ENCODE measurements at regions not wholly inside any gene's neighbourhood (a gene's known extent, or its start where the extent isn't known, plus 50 kb on each side); places are given as distances from the start of the nearest gene placed in this dataset.
"Not testable (repeated sequence)": the region's sequence is repeated elsewhere in the genome, so short reads cannot be mapped to it uniquely, and the experiment has no call there.

DNA sequence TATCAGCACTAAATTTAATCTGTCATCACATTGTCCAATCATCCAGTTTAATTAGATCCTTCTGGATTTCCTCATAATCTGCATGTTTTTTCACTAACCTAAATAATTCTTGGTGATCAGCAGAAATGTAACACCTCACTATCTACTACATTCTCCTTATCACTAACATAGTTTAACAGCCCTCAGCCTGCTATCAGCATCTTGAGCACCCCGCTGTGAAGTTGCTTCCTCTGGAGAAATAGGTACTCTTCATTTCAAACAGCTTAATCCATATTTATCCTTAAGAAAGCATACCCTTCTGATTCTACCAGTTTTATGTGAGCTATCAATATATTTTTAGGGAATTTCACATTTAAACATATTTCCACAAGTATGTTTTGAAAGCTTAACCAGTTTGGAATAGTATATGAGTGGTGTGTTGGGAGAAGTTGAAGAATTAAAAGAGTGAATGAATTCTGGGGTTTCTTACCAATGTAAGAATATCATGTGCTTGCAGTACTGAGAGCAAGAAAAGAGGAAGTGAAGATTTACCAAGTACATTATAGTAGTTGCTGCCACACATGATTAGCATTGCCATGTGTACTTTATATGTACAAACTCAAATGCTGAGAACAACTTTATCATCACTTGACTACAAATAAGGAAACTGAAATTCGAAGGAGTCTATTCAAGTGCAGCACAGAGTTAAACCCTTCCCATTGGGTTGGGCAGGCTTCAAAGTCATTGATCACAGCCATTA is 771.1 kb upstream of the ADGRL4 start:
- no peak for DNase-seq

DNA sequence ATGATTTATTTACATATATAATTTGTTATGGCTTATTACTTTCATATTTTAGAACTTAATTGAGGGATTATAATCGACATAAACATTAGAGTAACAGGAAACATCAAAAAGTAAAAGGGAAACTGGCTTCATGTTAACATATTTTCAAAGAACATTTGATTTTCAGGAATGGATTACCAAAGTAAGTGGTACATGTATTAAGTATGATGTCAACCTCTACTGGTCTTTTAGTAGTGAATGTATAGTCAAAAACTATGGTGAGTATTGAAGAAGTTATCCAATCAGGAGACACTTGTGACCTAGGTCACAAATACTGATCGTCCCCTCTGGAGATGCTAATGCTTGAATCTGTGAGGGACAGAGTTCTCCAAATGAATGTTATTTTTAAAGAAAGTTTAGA is 768.9 kb upstream of the ADGRL4 start:
- DNase-seq: no peak

DNA sequence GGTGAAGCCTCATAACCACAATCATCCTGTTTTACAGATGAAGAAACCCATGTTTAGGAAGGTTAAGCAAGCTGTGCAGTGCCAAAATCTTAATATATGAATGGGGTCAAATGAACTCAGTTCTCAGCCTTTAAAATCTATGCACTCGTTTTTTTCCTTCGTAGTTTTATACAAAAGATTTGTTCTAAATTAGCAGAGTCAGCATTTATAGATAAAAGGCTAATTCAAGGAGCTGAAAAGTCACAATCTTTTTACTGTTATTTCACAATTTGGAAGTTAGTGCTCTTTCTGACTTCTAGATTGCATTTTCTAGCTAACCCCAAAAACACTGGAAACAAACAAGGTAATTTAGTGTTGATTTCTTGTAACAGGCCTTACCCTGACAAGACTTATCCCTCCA is 766.9 kb upstream of the ADGRL4 start:
- DNase-seq: no peak

DNA sequence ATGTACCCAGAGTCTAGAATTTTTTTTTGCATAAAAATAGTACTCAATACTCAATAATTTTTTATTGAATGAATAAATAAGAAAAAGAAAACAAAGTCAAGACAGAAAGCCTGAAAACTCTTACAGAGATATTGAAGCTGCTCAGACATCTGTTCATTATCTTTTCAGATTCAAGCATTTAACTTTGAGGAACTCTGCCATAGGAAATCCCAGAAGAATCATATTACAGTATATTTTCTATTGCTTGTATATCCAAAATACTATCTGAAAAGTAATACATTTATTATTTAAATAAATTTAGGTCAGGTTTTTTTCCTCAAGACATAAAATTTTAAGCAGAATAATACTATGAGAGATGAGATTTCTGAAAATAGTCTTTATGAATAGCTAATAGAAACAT is 755.9 kb upstream of the ADGRL4 start:
- DNase-seq: no peak

DNA sequence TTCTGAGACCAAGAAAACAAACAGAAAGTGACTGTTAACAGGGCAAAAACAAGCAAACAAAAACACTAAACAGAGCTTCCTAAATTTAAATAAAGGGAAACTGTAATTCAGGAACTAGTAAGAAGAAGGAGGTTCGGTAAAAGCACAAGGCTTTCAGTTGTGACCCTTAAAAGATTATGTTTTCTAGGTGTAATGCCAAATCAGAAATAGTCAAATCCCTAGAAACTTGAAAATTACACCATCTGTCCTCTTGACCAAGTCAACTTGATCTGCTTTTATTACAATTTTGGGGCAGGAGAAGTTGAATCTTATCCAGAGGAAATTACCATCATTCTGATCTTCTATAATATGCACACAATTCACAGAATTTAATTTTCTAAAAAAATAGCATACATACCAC is 754.0 kb upstream of the ADGRL4 start:
- DNase-seq: no peak

- no peak for DNase-seq
Measured at GRCh38 chr1:79749607-79750006, 743.1 kb upstream of the ADGRL4 start.

- DNase-seq: peak; percentile 58
Measured at GRCh38 chr1:79745929-79746328, 739.4 kb upstream of the ADGRL4 start.

DNA sequence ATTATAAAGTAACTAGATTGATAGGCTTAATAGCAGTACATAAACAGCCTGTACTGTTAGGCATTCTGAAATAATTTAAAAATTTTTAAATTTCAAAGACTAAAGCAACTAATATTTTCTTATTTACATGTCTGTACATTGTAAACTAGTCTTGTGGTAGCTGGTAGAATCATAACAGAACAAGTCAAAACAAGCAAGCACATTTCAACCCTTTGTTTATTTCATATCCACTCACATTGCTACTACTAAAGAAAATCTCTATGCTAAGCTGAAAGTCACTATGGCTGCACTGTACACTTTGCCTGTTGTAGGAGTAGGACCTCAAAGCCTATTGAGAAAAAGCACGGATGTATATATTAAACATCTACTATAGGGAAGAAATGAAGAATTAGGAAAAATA is 738.2 kb upstream of the ADGRL4 start:
- no peak for DNase-seq

- DNase-seq: no peak
Measured at GRCh38 chr1:79741720-79742421, 735.3 kb upstream of the ADGRL4 start.

- no peak for DNase-seq
Measured at GRCh38 chr1:79738101-79738500, 731.6 kb upstream of the ADGRL4 start.

GRCh38 chr1:79737193-79737592 is 730.7 kb upstream of the ADGRL4 start:
- no peak for DNase-seq

DNA sequence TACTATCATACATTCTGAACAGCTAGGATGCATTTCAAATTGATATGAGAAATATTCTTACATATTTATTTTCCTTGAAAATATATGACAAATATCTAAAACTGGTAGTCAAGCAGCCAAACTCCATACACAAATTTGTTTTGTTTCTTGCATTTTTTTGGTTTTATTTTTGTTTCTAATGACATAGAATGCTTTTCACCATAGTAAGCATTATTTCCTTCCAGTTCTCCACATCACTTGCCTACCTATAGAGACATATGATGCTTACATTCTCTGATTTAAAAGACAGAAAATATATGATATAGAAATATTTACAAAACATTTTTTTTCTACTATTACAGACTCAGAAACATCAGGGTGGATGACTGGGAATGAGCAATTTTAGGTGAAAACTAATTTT is 726.4 kb upstream of the ADGRL4 start:
- DNase-seq: no peak

DNA sequence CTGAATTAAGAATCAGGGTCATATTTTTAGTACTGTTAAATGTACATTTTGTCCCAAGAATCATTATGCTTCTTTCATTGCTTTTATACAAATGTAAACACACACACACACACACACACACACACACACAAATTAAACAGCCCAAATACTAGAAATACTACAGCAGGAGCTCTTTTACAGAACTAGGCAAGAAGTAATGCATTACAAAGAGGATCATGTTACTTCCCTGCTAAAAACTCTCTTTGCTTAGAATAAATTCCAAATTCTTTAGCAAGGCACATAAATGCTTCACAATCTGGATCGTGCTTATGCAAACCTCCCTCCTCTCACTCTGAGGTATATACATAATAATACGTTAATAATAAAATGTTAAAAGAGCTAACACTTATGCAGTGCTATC is 720.4 kb upstream of the ADGRL4 start:
- DNase-seq: no peak

DNA sequence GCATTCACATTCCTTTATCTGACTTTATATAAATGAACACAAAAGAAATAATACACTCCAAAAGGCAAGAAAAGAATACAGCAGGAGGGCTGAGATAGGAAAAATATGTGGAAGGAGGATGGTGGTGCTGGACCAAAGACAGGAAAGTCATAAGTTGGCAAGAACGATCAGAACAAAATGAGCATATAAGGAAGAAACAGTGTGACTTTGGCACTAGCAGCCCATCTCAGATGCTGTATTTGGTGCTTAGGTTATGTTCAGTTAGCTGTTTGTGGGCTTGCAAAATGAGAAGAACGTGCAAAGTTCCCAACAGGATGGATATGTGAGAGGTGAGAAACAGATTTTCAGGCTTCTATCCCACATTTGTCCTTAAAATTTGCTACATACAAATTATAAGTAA is 719.8 kb upstream of the ADGRL4 start:
- no peak for DNase-seq

GRCh38 chr1:79716447-79716846 is 709.9 kb upstream of the ADGRL4 start:
- no peak for DNase-seq

GRCh38 chr1:79714664-79715063 is 708.1 kb upstream of the ADGRL4 start:
- DNase-seq: no peak

DNA sequence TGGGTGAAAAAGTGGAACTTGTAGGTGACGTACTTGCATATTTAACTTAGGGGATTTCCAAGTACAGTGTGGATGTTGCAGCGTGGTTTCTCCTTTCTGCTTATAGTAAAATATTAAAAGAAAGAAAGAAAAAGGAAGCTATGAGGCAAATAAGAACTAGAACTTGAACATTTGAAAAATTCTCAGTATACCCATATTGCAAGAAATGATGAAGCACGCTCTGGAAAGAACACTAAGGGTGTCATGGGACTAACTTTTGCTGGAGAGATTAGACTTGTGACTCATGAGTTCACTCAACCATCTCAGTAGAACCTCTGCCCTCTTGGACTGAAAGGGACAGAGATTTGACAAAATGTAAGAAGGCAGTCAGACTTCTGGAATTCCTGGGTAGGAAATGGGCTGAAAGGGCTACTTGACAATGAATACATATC is 704.5 kb upstream of the ADGRL4 start:
- no peak for DNase-seq

- no peak for DNase-seq
Measured at GRCh38 chr1:79708646-79709265, 702.2 kb upstream of the ADGRL4 start.

- DNase-seq: no peak
Measured at GRCh38 chr1:79705218-79705617, 698.7 kb upstream of the ADGRL4 start.

DNA sequence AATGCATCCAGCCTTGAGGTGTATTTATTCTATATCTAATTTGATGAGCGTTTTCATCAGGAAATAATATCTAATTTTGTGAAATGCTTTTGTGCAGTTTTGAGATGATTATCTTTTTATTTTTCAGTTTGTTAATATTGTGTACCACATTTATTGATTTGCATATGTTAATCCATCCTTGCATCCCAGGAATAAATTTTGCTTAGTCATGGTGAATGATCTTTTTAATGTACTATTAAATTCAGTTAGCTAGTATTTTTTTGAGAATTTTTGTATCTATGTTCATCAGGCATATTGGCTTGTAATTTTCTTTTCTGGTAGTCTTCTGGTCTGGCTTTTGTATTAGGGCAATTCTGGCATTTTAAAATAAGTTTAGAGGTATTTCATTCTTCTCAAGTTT is 697.5 kb upstream of the ADGRL4 start:
- no peak for DNase-seq

DNA sequence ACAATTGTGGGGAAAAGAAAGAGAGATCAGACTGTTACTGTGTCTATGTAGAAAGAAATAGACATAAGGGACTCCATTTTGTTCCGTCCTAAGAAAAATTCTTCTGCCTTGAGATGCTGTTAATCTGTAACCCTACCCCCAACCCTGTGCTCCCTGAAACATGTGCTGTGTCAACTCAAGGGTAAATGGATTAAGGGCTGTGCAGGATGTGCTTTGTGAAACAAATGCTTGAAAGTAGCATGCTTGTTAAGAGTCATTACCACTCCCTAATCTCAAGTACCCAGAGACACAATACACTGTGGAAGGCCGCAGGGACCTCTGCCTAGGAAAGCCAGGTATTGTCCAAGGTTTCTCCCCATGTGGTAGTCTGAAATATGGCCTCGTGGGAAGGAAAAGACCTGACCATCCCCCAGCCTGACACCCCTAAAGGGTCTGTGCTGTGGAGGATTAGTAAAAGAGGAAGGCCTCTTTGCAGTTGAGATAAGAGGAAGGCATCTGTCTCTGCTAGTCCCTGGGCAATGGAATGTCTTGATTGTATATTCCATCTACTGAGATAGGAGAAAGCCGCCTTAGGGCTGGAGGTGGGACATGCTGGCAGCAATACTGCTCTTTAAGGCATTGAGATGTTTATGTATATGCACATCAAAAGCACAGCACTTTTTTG is 695.9 kb upstream of the ADGRL4 start:
- DNase-seq: not testable (repeated sequence)

DNA sequence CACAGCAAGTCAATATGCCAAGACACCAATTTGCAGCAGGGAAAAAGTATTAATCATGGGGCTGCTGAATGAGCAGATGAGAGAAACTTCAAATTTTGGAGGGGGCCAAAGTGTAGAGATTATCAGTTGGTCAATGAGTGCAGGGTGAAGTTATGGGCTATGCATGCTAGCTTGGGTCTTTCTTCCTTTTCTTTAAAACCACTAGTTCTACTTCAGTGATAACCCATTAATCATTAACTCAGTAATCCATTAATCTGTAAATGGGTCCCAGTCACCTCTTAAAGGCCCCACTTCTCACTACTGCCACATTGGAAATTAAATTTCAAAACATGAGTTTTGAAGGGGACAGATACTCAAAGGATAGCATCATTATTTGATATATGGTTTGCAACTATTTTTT is 688.6 kb upstream of the ADGRL4 start:
- no peak for DNase-seq

DNA sequence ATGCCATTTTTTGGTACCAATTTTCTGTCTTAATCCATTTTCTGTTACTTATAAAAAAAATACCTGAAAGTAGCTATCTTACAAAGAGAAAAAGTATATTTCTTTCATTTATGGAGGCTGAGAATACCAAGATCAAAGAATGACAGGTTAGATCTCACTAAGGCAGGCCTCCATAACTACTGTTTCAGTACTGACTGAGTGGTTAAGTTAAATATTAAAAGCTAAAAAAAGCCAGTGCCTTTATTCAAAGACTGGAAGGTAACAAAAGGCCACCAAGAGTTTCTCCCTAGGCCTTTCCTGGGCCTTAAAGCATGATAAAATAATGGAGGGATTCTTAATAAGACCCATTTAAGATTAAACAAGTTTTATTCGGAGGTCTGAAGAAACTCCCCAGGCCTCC is 687.7 kb upstream of the ADGRL4 start:
- no peak for DNase-seq
